GM04504 (cell line): ENCODE measurements at regions not wholly inside any gene's neighbourhood (a gene's known extent, or its start where the extent isn't known, plus 50 kb on each side); places are given as distances from the start of the nearest gene placed in this dataset.

Experiments used
- DNase-seq: peaks from one replicate; pipeline ENCODE4 v3.0.0-alpha.2; 2012; ENCODE audit warnings: low read depth

GRCh38 chr1:106435269-106435668, 621.2 kb upstream of the PRMT6 start:
- no peak for DNase-seq

- no peak for DNase-seq
Observed at GRCh38 chr1:106439475-106439874, 617.0 kb upstream of the PRMT6 start.

DNA sequence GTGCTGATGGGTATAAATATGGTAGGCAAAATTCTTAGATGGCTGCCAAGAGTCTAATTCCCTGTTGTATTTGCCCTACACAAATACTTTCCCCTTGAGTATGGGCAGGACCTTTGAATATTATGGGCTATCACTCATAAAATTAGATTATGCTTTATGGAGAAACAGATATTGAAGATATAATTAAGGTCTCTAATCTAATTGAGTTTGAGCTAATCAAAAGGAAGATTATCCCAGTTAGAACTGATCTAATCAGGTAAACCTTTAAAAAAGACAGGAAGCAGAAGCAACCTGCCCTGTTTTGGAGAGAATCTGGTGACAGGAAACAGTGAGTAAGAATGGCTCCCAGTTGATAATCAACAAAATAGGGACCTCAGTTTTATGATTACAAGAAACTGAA, 609.0 kb upstream of the PRMT6 start:
- DNase-seq = no peak

DNA sequence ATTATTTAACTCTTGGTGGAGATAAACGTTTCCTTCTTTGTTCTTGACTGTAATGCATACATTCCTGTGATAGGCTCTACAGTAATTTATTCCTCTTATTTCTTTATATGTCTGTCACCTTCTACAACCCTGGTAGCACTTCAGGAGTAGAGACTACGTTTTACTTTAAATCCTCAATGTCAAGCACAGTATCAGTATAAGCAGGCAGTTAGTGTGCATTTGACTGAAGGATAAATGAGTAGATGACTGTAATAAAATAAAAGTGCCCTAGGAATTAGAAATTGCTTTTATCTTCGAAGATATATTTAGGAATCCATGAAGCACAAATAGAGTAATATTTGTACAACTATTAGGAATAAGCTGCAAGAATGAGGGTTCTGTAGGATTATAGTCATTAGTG, 599.6 kb upstream of the PRMT6 start:
- DNase-seq = no peak

DNA sequence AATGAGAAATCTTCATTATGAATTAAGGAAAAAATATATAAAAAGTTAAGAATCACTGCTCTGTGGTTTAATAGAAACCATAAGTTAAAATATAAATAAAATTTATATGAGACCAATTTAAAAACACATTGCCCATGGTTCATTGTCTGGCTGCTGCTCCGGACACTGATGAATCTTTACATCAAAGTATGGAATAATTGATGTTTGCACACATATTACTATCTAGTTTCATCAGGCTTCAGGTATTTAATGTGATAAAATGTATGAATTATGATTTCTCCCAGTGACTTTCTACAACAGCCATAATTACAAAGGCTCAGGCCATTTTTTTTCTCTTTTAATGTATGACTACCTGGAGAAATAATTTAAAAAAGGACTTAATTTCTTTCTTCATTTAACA, 599.1 kb upstream of the PRMT6 start:
- no peak for DNase-seq

GRCh38 chr1:106458866-106459265, 597.6 kb upstream of the PRMT6 start:
- DNase-seq = no peak

DNA sequence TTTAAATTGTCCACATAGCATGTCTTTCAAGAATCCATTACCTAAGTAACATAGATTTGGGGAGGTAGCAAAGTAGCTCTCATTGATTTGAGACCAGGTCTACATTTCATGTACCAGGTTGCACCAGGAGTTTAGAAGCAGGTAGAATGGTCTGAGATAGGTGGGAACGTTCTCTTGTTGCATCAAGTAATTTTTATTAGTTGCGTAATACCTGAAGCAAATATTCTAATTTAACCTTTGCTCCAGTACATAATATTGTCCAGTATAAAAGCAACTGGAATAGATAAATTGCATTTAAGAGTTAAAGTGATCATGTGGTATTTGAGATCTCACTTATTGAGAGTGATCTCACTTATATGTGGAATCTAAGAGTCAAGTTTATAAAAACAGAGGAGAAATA, 597.1 kb upstream of the PRMT6 start:
- DNase-seq = no peak

GRCh38 chr1:106465666-106466065, 590.8 kb upstream of the PRMT6 start:
- no peak for DNase-seq

GRCh38 chr1:106480629-106481028, 575.8 kb upstream of the PRMT6 start:
- DNase-seq = no peak

DNA sequence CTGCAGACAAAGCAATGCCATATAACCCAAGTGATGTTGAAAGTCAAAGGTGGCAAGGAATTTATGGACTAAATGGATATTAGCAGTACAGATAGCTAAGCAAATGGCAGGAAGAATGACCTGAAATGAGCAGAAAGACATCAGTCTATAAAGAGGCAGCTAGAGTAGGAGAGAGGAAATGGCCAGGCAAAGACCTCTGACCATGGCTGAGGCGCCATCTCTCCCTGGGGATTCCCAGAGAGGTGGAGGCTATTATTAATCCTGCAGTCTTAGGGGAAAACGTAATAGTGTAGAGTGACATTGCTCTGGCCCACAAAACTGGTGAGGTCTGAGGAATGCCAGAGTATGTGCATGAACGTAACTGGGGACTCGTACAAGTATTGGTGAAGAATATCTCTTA, 563.6 kb upstream of the PRMT6 start:
- no peak for DNase-seq

GRCh38 chr1:106494646-106495045, 561.8 kb upstream of the PRMT6 start:
- DNase-seq = no peak

DNA sequence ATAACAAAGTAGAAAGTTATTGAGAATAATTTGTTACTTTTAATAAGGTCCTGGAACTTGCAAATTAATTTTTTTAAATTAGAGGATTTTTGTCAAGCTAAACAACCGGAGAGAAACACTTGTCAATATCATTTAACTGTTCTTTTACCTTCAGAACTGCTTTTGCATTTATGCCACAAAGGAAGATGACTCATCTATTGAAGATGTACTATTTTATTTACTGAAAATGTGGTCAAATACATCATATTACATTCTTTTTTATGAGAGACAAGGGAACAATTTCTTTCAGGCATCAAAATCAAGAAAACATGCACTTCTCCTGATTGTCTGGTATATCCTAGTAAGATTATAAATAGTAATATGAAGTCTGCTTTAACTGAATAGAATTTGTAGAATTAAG, 558.2 kb upstream of the PRMT6 start:
- DNase-seq = no peak

DNA sequence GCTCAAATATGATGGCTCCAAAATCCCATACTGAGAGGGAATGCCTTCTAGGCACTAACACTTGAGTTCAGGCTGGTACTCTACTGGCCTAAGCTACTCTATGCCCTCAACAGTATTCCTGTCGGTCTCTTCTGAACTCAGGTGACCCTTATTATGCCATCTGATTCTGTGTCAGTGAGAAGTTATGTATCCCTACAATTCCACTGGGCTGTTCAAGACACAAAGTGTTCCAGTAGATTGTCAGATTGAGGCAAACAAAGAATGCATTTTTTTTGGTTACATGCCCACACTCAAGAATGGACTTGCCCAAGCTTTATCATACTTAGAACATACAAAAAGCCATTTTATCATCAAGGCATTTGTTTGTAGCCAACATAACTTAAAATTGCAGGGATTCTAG, 553.8 kb upstream of the PRMT6 start:
- no peak for DNase-seq

DNA sequence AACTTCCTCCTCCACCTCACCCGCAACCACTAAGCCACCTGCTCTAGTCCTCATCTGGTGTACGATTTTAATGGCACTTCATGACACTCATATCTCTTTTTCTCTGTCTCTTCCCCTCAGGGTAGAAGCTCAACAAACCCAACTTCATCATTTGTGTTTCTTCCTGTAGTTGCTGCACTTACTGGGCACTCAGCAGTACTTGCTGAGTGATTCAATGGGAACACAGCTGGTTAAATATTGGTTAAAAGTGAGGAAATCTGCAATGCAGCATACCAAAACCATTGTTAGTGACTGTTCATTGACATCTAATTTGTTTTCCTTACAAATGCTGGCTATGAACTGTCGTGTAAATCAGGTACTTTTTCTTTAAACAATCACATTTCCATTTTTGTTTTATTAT, 541.1 kb upstream of the PRMT6 start:
- no peak for DNase-seq

- no peak for DNase-seq
Observed at GRCh38 chr1:106517224-106517623, 539.2 kb upstream of the PRMT6 start.

DNA sequence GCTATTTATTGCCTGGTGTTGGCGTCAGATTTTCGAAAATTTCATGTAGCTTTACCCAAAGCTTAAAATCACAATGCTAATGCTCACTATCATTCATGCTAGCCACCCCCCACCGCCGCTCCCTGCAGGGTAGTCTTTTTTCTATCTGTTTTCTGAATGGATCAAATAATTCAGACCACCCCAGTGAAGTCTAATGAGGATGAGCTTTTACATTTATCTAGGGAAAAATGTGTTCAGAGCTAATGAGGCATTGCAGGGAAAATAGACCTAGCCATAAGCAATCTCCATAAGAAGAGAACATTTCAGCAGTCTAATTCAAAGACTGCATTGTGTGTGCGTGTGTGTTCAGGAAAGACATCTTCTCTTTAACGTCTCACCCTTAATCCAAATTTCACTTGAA, 533.0 kb upstream of the PRMT6 start:
- no peak for DNase-seq

DNA sequence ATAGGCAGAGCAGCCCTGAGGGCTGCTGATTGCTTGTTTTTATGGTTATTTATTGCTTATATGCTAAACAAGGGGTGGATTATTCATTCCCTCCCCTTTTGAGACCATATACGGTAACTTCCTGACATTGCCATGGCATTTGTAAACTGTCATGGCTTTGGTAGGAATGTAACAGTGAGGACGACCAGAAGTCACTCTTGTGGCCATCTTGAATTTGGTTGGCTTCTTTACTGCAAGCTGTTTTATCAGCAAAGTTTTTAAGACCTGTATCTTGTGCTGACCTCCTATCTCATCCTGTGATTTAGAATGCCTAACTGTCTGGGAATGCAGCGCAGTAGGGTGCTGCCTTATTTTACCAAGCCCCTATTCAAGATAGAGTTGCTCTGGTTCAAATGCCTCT, 531.8 kb upstream of the PRMT6 start:
- DNase-seq = no peak

GRCh38 chr1:106526650-106527049, 529.8 kb upstream of the PRMT6 start:
- DNase-seq = peak; percentile 84

DNA sequence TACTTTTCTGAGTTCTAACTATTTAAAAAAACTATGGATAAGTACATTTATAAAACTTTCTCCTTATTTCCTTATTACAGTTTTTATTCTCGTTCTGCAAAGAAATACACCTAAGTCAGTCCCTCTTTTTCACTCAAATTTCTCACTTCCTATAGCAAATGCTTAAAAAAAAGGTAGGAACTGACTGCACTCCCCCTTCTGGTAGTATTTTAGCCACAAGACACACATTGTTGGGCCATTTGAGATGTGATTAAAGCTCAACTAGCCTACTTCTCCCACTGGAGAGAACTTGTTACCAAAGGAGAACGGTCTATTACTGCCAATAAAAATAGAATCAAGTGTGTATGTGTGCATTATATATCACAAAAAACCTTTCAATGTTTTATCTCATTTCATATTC, 521.9 kb upstream of the PRMT6 start:
- no peak for DNase-seq

DNA sequence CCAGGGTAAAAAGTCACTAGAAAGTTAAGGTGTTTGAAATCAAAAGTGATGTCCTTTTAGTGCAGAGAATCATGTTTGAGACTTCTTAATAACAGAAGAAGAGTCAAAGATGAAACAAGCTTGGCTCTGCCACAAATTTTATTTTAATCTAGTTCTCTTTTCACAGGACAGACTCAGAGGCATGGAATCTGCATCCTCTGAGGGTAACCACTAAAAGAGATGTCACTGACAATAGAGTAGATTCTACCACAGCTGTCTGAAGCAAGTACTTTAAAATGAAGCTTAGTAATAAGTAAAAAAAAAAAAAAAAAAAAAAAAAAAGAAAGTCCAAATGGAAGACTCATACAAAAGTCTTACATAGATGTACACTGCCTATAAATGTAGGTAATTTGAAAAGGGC, 519.7 kb upstream of the PRMT6 start:
- peak; percentile 77 for DNase-seq

DNA sequence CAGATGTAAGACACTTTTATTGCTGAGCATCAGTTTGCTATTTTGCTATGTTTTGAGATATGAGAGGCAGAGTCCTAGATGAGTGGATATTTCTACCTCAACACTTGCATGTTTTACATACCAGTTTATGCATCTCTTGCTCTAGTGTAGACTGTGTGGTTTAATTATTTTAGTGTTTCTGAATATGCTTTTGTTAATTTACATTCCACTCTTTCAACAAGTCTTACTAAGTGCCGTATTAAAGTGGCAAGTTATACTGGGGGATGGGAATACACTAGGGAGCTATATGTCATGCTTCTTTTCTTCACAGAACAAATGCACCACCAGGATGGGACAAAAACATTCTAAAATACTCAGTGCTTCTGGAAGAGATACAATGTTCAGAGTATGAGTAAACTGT, 507.7 kb upstream of the PRMT6 start:
- no peak for DNase-seq

- DNase-seq = no peak
Observed at GRCh38 chr1:106554294-106554693, 502.2 kb upstream of the PRMT6 start.

DNA sequence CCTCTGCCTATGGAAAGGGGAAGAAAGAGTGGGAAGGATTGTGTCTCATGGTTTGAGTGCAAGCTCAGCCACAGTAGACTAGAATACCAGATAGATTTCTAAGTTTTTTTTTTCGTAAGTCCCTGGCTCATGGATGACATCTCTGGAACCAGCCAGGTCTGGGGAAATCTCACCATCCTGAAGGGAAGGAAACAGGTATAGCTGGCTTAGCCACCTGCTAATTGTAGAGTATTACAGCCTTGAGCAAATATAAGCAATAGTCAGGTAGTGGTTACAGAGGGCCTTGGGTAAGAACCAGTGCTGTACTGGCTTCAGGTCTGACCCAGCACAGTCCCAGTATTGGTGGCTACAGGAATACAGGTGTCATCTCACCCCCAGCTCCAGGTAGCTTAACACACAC, 500.9 kb upstream of the PRMT6 start:
- DNase-seq = no peak

GRCh38 chr1:106564192-106564591, 492.3 kb upstream of the PRMT6 start:
- DNase-seq = no peak

GRCh38 chr1:106568201-106568974, 488.1 kb upstream of the PRMT6 start:
- DNase-seq = no peak
